ENCODE measurements at regions not wholly inside any gene's neighbourhood (a gene's known extent, or its start where the extent isn't known, plus 50 kb on each side); places are given as distances from the start of the nearest gene placed in this dataset.

GRCh38 chr2:201018636-201019035 is 52.8 kb downstream of the HYCC2 start:
- no peak for TF ChIP-seq CTCF (IDR thresholded peaks at IDR 0.05)
- TF ChIP-seq EZH2 (IDR thresholded peaks at IDR 0.05; ENCODE audit: borderline replicate concordance, insufficient read depth, low read depth, low read length, poor library complexity, severe bottlenecking), result no peak
